IPS-NIHi7 (cell line): ENCODE measurements at regions not wholly inside any gene's neighbourhood (a gene's known extent, or its start where the extent isn't known, plus 50 kb on each side); places are given as distances from the start of the nearest gene placed in this dataset.

Experiments used
- DNase-seq: peaks from one replicate; pipeline ENCODE4 v3.0.0; 2012; ENCODE audit warnings: mixed read lengths; ENCODE audit errors: extremely low spot score

DNA sequence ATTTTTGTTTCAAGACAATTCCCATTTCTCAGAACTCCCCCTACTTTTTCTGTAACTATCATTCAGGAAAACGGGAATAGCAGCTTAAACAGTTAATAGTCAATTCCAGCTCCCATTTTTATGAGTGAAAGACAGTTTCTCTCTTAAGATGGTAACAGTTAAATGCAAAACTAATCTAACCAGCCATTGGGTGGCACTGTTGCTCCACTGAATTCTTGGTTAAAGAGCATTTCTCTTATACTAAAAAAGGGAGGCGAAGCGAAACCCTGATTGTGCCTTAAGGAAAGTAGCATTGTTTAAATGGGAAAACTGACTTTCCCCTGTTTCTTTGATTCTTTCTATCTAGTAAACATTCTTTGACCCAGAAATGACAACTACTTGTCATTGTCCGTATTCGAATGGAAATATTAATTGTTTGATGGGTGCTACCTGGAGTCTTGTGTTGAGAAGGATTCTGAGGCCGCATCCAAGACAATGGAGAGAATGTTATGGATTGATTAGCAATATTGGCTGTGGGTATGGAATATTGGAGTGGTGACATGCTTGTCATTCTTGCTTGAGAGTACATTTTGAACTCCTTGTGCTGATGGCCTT is 507.8 kb downstream of the MAT2B start:
- DNase-seq = peak; percentile 49

- DNase-seq = no peak
Measured at GRCh38 chr5:164020116-164020515, 514.7 kb downstream of the MAT2B start.

DNA sequence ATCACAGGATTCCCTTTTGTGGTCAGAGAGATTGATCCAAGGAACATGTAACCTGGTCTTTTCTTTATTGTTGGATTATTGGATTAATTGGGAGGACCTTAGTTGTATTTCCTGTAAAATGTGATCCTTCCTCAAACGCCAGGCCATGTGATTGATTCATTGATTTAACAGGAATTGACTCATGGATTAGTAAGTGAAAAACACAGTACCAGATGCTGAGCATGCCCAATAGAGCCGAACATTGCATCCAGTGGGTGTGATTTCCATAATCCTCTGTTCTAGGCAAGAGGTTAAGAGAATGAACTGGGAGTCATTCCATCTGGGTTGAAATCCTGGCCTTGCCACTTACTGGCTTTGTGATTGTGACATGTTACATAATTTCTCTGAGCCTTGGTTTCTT is 522.3 kb downstream of the MAT2B start:
- no peak for DNase-seq

DNA sequence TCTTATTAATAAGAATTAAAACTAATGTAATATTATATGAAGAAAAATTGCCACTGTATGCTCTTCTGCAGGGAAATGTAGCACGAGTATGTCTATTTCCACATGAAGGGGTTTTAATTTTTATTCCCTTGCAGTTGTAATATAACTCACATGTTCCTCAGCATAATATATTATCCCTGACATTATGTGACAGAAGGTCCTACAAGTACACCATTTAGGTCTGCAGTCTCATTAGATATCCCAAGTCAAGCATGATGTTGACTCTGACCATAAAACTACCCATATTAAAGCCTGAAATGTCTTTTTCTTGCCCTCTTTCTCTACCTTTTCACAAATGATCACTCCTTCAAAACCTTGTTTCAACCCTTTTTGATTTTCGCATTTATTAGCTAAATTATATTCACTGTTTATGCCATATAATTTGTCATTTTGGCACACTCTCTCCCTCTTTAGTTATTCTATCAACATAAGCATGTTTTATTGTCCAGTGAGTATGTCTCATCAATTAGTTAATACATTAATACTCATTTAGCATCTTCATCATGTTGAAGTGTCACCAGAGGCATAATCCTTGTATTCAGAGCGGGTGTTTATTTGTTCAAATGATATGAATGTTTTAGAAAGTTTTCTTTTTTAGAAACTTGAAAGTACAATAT is 532.8 kb downstream of the MAT2B start:
- DNase-seq = no peak

DNA sequence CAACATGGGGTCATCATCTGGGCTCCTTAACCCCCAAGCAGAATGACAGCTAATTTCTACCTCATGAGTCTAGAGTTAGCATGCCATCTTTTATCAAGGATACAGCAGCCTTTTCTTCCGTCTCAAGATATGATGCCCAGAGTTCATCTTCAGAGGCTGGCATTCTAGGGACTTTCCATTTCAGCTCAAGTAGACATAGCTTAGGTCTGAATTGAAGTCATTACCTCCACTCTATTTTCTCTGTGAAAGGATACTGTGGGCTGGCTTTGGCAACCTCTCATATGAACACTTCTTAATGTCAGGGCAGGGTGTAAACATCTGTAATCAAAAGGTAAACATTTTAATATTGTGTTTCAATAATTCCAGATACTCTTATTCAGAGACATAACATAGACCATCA is 535.7 kb downstream of the MAT2B start:
- no peak for DNase-seq

GRCh38 chr5:164048359-164048926 is 543.0 kb downstream of the MAT2B start:
- DNase-seq = no peak

- DNase-seq = no peak
Measured at GRCh38 chr5:164051745-164052144, 546.3 kb downstream of the MAT2B start.

DNA sequence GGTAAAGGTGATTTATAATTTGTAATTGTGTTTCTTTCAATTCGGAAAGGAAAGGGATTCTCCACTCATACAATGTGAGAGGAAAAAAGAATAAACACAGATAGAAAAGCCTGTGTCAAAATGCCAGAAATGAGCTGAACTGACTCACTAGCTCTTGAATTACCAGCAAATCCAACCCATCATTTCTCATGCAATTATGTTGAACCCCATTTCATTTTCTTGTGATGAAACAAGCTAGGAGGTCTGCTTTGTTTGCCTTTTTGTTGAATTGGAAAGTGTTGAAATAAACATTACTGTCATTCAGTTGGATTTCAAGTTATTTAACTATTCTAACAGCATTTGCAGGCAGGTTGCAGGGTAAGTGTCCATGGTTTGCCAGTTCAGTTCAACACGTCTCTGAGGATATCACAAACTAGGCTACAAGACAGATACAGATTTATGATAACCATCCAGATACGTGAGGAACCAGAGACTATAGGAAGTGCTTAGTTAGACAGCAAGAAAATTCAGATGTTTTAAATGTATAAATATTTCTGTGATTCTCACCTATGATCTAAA is 547.2 kb downstream of the MAT2B start:
- no peak for DNase-seq

- no peak for DNase-seq
Measured at GRCh38 chr5:164053123-164053522, 547.7 kb downstream of the MAT2B start.

GRCh38 chr5:164054461-164054860 is 549.0 kb downstream of the MAT2B start:
- DNase-seq = no peak

DNA sequence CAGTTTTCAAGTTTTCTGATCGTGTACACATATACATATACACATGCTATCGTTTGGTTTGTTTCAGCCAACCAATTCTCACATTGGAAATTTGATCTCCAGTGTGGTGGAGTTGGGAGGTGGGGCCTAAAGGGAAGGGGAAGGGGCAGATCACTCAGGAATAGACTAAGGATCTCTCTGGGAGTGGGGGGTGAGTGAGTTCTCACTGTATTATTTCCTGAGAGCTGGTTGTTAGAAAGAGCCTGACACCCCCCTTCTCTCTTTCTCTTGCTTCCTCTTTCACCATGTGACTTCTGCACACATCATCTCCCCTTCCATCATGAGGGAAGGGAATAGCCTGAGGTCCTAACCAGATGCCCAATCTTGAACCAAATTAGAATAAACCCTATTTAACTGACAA is 551.7 kb downstream of the MAT2B start:
- DNase-seq = no peak

GRCh38 chr5:164058621-164059020 is 553.2 kb downstream of the MAT2B start:
- no peak for DNase-seq

- DNase-seq = no peak
Measured at GRCh38 chr5:164059471-164059870, 554.1 kb downstream of the MAT2B start.

- no peak for DNase-seq
Measured at GRCh38 chr5:164060786-164061355, 555.5 kb downstream of the MAT2B start.

DNA sequence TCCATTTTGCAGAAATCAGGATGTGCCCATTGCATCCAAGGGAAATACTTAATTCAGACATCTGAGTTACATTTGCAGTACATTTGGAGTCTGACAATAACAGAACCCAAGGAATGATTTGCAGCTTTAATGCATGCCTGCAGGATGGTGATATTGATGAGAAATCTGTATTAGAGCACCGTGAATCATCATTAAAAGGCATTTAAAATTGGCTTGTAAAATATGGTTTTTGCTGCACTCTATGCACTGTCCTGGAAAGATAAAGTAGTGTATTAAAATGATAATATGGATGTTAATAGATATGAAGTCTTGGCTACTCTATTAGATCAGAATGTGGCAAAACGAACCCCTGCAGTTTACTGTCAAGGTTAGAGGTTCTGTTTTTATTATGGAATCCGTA is 556.9 kb downstream of the MAT2B start:
- no peak for DNase-seq

DNA sequence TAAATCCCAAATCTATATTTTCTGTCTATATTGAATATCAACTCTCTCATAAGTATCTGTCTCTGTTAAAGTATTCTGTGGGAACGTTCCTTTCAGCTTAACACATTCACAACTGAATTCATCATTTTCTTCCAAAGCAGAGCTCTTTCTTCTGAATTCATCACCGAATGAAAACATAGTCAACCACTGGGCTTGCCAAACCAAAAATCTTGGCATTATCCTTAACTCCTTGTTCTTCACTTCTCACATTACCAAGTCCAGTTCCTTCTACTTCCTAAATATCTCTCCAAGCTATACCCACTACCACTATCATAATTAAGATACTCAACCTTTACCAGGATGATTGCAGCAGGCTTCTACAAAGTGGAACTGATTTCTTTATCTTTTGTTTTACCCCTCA is 559.8 kb downstream of the MAT2B start:
- DNase-seq = no peak

DNA sequence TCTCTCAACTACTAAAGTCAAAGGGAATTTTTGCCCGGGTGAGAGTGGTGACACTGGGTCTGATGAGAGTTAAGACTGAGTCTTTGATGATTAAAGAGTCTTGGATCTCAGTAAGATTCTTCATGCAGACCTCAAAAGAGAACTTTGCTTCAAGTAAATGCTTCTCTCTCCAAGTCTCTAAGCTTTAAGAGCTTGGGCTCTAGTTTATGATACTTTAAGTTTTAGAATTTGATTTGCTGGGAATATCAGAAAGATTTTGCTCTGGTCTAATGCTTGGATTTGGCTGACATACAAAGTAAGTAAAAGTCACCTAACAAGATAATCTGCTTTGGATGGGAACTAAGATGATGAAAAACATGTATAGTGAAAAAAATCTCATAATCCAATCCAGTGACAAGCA is 566.3 kb downstream of the MAT2B start:
- no peak for DNase-seq

- no peak for DNase-seq
Measured at GRCh38 chr5:164073081-164073480, 567.7 kb downstream of the MAT2B start.

DNA sequence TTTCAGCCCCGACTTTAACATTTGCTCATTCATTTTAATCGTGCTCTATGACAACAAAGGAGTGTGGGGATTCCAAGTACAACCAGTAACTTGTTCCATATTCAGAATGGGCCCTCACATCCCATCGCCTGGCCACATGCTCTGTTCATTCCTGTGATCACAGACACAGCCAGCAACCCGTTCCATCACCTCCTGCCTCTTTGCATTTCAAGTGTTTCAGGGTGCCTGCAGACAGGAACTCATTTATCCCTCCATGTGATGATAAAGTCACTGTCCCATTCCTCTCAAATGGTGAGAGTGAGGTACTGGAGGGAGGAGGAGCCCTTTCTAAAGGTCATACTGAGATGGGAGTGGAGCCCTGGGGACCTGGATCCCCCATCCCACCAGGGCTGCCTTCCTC is 571.1 kb downstream of the MAT2B start:
- DNase-seq = no peak

DNA sequence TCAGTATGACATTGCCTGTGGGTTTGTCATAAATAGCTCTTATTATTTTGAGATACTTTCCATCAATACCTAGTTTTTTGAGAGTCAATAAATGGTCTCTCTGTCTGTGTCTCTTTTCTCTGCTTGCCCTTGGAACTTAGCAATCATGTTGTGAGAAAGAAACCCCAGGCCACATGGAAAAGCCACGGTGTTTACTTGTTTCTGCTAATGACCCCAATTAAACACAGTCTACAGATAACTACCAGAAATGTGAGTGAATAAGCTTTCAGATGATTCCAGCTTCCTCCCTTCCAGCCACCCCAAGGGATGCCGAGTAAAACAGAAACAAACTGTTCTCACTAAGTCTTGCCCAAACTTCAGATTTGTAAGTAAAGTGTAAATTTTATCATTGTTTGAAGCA is 584.9 kb downstream of the MAT2B start:
- DNase-seq = no peak

DNA sequence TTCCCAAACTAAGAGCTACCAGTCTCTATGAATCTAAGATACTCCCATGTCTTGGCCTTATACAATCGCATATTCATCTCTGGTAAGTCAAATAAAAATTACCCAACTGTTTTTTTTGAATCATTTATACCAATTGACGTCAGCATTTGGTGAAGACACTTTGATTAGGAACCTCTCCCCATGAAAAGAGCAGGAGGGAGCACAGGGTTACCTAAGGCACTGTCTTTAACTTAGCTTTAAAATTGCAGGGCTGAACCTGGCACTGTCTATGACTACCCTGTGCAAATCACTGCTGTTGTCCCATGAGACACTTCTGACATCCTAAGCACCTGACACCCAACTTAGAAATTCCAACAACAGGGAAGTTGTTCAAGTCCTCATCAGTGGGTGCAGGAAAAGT is 586.4 kb downstream of the MAT2B start:
- no peak for DNase-seq

GRCh38 chr5:164094291-164094690 is 588.9 kb downstream of the MAT2B start:
- DNase-seq = no peak

DNA sequence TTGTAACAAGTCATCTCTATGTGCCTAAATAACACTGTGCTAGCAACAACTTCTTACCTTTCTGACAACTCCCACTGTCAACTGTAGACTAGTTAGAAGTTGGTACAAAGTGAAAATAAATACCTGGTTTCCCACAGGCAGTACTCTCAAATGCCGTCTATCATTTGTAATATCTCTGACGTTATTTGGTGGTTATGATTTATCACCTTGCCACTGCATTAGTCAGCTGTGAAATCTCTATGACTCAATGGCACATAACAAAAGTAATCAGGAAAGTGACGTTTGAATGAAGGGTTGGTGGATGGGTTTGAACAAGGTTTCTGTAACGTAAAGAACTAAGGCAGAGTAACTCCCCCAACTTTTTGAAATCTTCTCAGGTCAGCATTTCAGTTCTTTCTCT is 592.3 kb downstream of the MAT2B start:
- DNase-seq = no peak
